ENCODE measurements at regions not wholly inside any gene's neighbourhood (a gene's known extent, or its start where the extent isn't known, plus 50 kb on each side); places are given as distances from the start of the nearest gene placed in this dataset.
A peak's percentile ranks its signal among the peaks of the same experiment; 100 is the strongest.

DNA sequence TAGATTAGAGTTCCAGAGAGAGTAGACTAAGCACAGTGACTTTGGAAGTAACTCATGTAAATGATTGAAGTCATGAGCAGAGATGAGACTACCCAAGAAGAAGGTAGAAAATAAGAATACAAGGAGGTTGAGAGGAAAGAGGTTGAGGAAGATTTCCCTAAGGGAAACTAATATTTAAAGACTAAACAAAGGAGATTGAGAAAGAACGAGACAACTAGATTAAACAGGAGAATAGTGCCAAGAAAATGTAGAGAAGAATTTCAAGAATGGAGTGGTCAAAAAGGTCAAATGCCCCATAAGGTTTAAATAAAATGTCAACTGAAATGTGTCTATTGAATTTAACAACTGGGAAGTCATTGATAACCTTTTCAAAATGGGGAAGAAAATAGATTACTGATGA lies 59.0 kb downstream of the RPS29 start:
- Mint-ChIP-seq H3K4me3 (ENCODE audit: unreplicated experiment) (no peak overlapping the region), H3K36me3 (ENCODE audit: low read depth, unreplicated experiment) (peaks cover 8% of the 10 kb centered on the region), H3K9me3 (ENCODE audit: unreplicated experiment) (no peaks in the 10 kb centered on the region), H3K27me3 (ENCODE audit: unreplicated experiment) (no peaks in the 10 kb centered on the region), H3K27ac (ENCODE audit: unreplicated experiment) (no peak overlapping the region), H3K4me1 (ENCODE audit: unreplicated experiment) (peaks cover 11% of the 10 kb centered on the region)
- TF ChIP-seq, protein P1, sequence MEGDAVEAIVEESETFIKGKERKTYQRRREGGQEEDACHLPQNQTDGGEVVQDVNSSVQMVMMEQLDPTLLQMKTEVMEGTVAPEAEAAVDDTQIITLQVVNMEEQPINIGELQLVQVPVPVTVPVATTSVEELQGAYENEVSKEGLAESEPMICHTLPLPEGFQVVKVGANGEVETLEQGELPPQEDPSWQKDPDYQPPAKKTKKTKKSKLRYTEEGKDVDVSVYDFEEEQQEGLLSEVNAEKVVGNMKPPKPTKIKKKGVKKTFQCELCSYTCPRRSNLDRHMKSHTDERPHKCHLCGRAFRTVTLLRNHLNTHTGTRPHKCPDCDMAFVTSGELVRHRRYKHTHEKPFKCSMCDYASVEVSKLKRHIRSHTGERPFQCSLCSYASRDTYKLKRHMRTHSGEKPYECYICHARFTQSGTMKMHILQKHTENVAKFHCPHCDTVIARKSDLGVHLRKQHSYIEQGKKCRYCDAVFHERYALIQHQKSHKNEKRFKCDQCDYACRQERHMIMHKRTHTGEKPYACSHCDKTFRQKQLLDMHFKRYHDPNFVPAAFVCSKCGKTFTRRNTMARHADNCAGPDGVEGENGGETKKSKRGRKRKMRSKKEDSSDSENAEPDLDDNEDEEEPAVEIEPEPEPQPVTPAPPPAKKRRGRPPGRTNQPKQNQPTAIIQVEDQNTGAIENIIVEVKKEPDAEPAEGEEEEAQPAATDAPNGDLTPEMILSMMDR (IDR thresholded peaks at IDR 0.05; ENCODE audit: unreplicated experiment), result no peak
- no peak for DNase-seq (ENCODE audit: low spot score)

DNA sequence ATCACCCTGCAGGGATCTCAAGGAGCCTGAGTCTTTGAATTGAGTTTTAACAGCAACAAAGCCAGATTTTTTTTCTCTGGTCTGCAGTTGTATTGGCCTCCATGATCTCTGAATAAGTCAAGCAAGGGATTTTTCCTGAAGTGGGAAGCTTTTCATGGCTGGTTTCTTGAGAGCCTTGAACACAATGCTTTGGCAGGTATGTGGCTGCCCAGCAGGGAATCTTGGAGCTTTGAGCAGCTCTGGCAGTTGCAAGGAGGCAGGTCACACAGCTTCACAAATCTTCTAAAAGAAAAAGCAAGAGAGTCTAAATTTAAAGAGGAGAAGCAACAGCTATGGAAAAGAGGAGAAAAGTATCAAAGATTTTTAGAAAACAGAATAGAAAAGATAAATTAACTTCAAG lies 60.1 kb downstream of the RPS29 start:
- Mint-ChIP-seq H3K36me3 (ENCODE audit: low read depth, unreplicated experiment) (peaks cover 8% of the 10 kb centered on the region), H3K27ac (ENCODE audit: unreplicated experiment) (no peak overlapping the region), H3K4me3 (ENCODE audit: unreplicated experiment) (no peak overlapping the region), H3K4me1 (ENCODE audit: unreplicated experiment) (peaks cover 11% of the 10 kb centered on the region), H3K27me3 (ENCODE audit: unreplicated experiment) (peaks cover 1% of the 10 kb centered on the region), H3K9me3 (ENCODE audit: unreplicated experiment) (no peaks in the 10 kb centered on the region)
- no peak for DNase-seq (ENCODE audit: low spot score)
- TF ChIP-seq, protein P1 (IDR thresholded peaks at IDR 0.05; ENCODE audit: unreplicated experiment), result no peak

DNA sequence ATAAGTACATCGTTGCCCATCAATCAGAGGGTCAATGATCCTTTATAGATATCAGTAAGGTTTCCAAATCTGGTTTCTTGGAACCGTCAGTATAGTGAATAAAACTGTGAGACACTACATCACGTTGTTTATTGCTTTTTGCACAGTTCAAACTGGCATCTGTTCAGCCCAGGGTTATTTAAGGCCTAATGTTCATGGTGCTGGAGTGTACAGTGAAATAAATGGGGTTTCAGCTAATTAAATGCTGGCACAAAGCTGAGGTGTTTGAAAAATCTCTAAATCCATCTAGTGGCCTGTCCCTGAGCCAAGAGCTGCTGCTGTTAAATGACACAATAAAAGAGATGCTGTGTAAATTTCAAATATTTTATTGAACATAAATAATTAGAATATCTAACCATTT lies 69.9 kb downstream of the RPS29 start:
- Mint-ChIP-seq H3K27ac (ENCODE audit: unreplicated experiment) (no peak overlapping the region), H3K4me3 (ENCODE audit: unreplicated experiment) (no peak overlapping the region), H3K4me1 (ENCODE audit: unreplicated experiment) (peaks cover 9% of the 10 kb centered on the region), H3K9me3 (ENCODE audit: unreplicated experiment) (no peaks in the 10 kb centered on the region), H3K36me3 (ENCODE audit: low read depth, unreplicated experiment) (no peaks in the 10 kb centered on the region), H3K27me3 (ENCODE audit: unreplicated experiment) (peaks cover under 1% of the 10 kb centered on the region)
- no peak for DNase-seq (ENCODE audit: low spot score)
- TF ChIP-seq, protein P1 (IDR thresholded peaks at IDR 0.05; ENCODE audit: unreplicated experiment), result no peak

DNA sequence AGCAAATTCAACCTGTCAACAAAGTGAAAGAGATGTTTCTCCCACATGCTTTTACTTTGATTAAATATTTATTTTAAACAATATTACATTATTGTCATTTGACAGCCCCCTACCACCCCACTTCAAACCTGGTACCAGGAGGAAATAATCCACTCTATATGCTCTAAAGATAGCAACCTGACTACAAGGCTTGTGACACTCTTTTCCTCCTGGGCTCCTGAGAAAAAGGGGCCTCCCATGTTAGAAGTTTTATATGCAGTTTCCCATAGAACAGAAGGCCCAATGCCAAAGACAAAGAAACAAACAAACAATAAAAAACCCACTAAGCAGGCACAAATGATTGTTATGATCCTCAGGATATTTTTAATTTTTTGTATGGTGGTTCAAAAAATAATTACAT lies 73.6 kb downstream of the RPS29 start:
- DNase-seq (ENCODE audit: low spot score), result no peak

DNA sequence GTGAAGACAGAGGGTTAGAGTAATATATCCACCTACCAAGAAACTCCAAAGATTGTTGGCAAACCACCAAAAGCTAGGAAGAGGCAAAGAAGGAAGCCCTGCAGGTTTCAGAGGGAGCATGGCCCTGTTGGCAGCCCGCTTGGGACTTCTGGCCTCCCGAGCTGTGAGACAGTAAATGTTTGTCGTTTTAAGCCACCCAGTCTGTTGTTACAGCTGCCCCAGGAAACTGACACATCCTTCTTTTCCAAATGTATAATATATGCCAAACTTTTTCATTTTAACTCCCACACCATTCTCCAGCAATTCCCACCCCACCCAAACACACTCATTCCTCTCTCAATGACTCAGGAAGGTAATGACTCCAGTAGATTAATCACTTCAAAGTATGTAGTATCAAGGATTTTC lies 74.0 kb downstream of the RPS29 start:
- TF ChIP-seq, protein P1 (IDR thresholded peaks at IDR 0.05; ENCODE audit: unreplicated experiment), result no peak
- no peak for DNase-seq (ENCODE audit: low spot score)
- H3K9me3 Mint-ChIP-seq (ENCODE audit: unreplicated experiment), result no peaks in the 10 kb centered on the region
- no peak overlapping the region for H3K4me3 Mint-ChIP-seq (ENCODE audit: unreplicated experiment)
- peaks cover 9% of the 10 kb centered on the region for H3K4me1 Mint-ChIP-seq (ENCODE audit: unreplicated experiment)
- H3K27me3 Mint-ChIP-seq (ENCODE audit: unreplicated experiment), result peaks cover 3% of the 10 kb centered on the region
- peaks cover 3% of the 10 kb centered on the region for H3K36me3 Mint-ChIP-seq (ENCODE audit: low read depth, unreplicated experiment)
- H3K27ac Mint-ChIP-seq (ENCODE audit: unreplicated experiment), result peak overlapping the region; percentile 39

More for the DNA sequence above, 73.6 kb downstream of the RPS29 start:
- H3K9me3 Mint-ChIP-seq (ENCODE audit: unreplicated experiment), result no peaks in the 10 kb centered on the region
- peaks cover 3% of the 10 kb centered on the region for H3K36me3 Mint-ChIP-seq (ENCODE audit: low read depth, unreplicated experiment)
- TF ChIP-seq, protein P1 (IDR thresholded peaks at IDR 0.05; ENCODE audit: unreplicated experiment), result no peak
- H3K4me3 Mint-ChIP-seq (ENCODE audit: unreplicated experiment), result no peak overlapping the region
- peaks cover 9% of the 10 kb centered on the region for H3K4me1 Mint-ChIP-seq (ENCODE audit: unreplicated experiment)
- peaks cover 3% of the 10 kb centered on the region for H3K27me3 Mint-ChIP-seq (ENCODE audit: unreplicated experiment)
- peak overlapping the region; percentile 39 for H3K27ac Mint-ChIP-seq (ENCODE audit: unreplicated experiment)

All from endothelial cell (in vitro differentiated cells).